ENCODE measurements at regions not wholly inside any gene's neighbourhood (a gene's known extent, or its start where the extent isn't known, plus 50 kb on each side); places are given as distances from the start of the nearest gene placed in this dataset.

- no peak for TF ChIP-seq CTCF (IDR thresholded peaks at IDR 0.05)
- TF ChIP-seq POLR2A (IDR thresholded peaks at IDR 0.05) = no peak
These were observed 56.1 kb upstream of the PTPRJ start for GRCh38 chr11:47924184-47924691.
